SK-N-SH (cell line): ENCODE measurements at regions not wholly inside any gene's neighbourhood (a gene's known extent, or its start where the extent isn't known, plus 50 kb on each side); places are given as distances from the start of the nearest gene placed in this dataset.

Experiments
- CTCF ChIA-PET: fragments of 300-600, 350-600 bp; formaldehyde crosslinking; extraction: SDS; loops from one replicate; lab custom pipeline; 2021; lab: Yijun Ruan, JAX
- POLR2A ChIA-PET: fragments of 350-600 bp; sonication (Branson Sonifier 250); formaldehyde crosslinking; extraction: SDS; loops from one replicate; lab custom pipeline; 2020; ENCODE audit warnings: antibody characterized with exemption, inconsistent platforms; lab: Yijun Ruan, JAX
- DNase-seq: peaks from one replicate; pipeline ENCODE4 v3.0.0; 2012
- H2AFZ ChIP-seq: fragments of 200-600 bp; sonication (generic); 2 replicates; pipeline ENCODE4 v1.8.1; 2016; ENCODE audit warnings: antibody characterized with exemption, mild to moderate bottlenecking, low read depth
- H3F3A ChIP-seq: fragments of 200-600 bp; sonication (generic); replicated peaks from 2 replicates; pipeline ENCODE3; 2016; ENCODE audit warnings: antibody characterized with exemption, mild to moderate bottlenecking; ENCODE audit not compliant: insufficient read depth
- H3K27ac ChIP-seq, 2 experiments: fragments of 200-500 bp in 1 of 2; fragments of 200-600 bp in 1 of 2; sonication (Bioruptor generic) in 1 of 2; sonication (generic), shearing (Covaris generic) in 1 of 2; 2 replicates each; pipeline versions ENCODE4 v1.5.1 to v1.6.1; 2014 to 2016; ENCODE audit warnings: low read depth in 2 of 2, inconsistent platforms in 1 of 2, low read length in 1 of 2, mild to moderate bottlenecking in 1 of 2, mixed read lengths in 1 of 2
- H3K27me3 ChIP-seq: fragments of 200-600 bp; sonication (generic), shearing (Covaris generic); 2 replicates; pipeline ENCODE4 v1.6.1; 2016; ENCODE audit warnings: mixed run types; ENCODE audit not compliant: insufficient read depth
- H3K36me3 ChIP-seq, 2 experiments: fragments of 200-500 bp in 1 of 2; fragments of 200-600 bp in 1 of 2; sonication (Bioruptor generic) in 1 of 2; sonication (generic) in 1 of 2; replicated peaks in 1 of 2; 2 replicates each; pipeline versions ENCODE3 to v1.5.1; 2014 to 2016; ENCODE audit warnings: low read length in 1 of 2, mild to moderate bottlenecking in 1 of 2; ENCODE audit not compliant: insufficient read depth in 2 of 2, control insufficient read depth in 1 of 2
- H3K4me1 ChIP-seq, 2 experiments: fragments of 200-500 bp in 1 of 2; fragments of 200-600 bp in 1 of 2; sonication (Bioruptor generic) in 1 of 2; sonication (generic), shearing (Covaris generic) in 1 of 2; 2 replicates each; pipeline versions ENCODE4 v1.5.1 to v1.6.1; 2014 to 2016; ENCODE audit warnings: low read depth in 1 of 2, low read length in 1 of 2, mixed run types in 1 of 2; ENCODE audit not compliant: insufficient read depth in 2 of 2, control insufficient read depth in 1 of 2
- H3K4me2 ChIP-seq: fragments of 200-600 bp; sonication (generic), shearing (Covaris generic); 2 replicates; pipeline ENCODE4 v1.6.1; 2017; ENCODE audit warnings: mixed run types
- H3K4me3 ChIP-seq, 2 experiments: fragments of 200-500 bp in 1 of 2; fragments of 200-600 bp in 1 of 2; sonication (Bioruptor generic) in 1 of 2; sonication (generic), shearing (Covaris generic) in 1 of 2; 2 replicates each; pipeline versions ENCODE4 v1.5.1 to v1.8.1; 2014 to 2016; ENCODE audit warnings: low read depth in 2 of 2, inconsistent platforms in 1 of 2, low read length in 1 of 2, mild to moderate bottlenecking in 1 of 2, mixed read lengths in 1 of 2, moderate library complexity in 1 of 2
- H3K79me2 ChIP-seq: fragments of 200-600 bp; sonication (generic); 2 replicates; pipeline ENCODE4 v1.8.1; 2017; ENCODE audit warnings: mild to moderate bottlenecking; ENCODE audit not compliant: insufficient read depth
- H3K9ac ChIP-seq: fragments of 200-600 bp; sonication (generic); 2 replicates; pipeline ENCODE4 v1.6.1; 2017; ENCODE audit warnings: mixed run types
- H3K9me2 ChIP-seq: fragments of 200-600 bp; sonication (generic); 2 replicates; pipeline ENCODE4 v1.6.1; 2017; ENCODE audit warnings: mixed run types
- H3K9me3 ChIP-seq: fragments of 200-600 bp; sonication (generic); 2 replicates; pipeline ENCODE4 v1.6.1; 2017; ENCODE audit warnings: mixed run types, mild to moderate bottlenecking, moderate library complexity
- H4K20me1 ChIP-seq: fragments of 200-600 bp; sonication (generic); 2 replicates; pipeline ENCODE4 v1.6.1; 2017; ENCODE audit warnings: mild to moderate bottlenecking, mixed run types; ENCODE audit not compliant: insufficient read depth
- CHD2 ChIP-seq: fragments of 150-350 bp; IDR thresholded peaks from 2 replicates; pipeline ENCODE4 v1.6.1; 2018; ENCODE audit warnings: low read length; ENCODE audit not compliant: partially characterized antibody
- ELF1 ChIP-seq: IDR thresholded peaks from 2 replicates; pipeline ENCODE4 v1.4.0; 2012
- EP300 ChIP-seq, 2 experiments: IDR thresholded peaks; 2 replicates each; pipeline versions ENCODE4 v1.4.0 to v1.6.1; 2012; ENCODE audit warnings: borderline replicate concordance in 1 of 2, low read depth in 1 of 2, low read length in 1 of 2
- EZH2phosphoT487 ChIP-seq: fragments of 200-600 bp; sonication (generic); IDR thresholded peaks from 2 replicates; pipeline ENCODE4 v1.6.1; 2017; ENCODE audit warnings: low read depth, mixed run types, mild to moderate bottlenecking, antibody characterized with exemption, moderate library complexity, borderline replicate concordance
- FOXM1 ChIP-seq: IDR thresholded peaks from 2 replicates; pipeline ENCODE4 v1.4.0; 2012; ENCODE audit warnings: low read depth, mild to moderate bottlenecking
- GABPA ChIP-seq: IDR thresholded peaks from 2 replicates; pipeline ENCODE4 v1.4.0; 2012; ENCODE audit warnings: low read depth, mild to moderate bottlenecking
- GATA2 ChIP-seq: sonication (generic); formaldehyde crosslinking; IDR thresholded peaks from 2 replicates; pipeline ENCODE4 v1.5.0; 2020; ENCODE audit warnings: mild to moderate bottlenecking, missing genetic modification reagents
- JUND ChIP-seq: IDR thresholded peaks from 2 replicates; pipeline ENCODE4 v1.4.0; 2012
- MEF2A ChIP-seq: IDR thresholded peaks from 2 replicates; pipeline ENCODE4 v1.4.0; 2012; ENCODE audit warnings: low read depth, borderline replicate concordance
- MXI1 ChIP-seq: IDR thresholded peaks from 2 replicates; pipeline ENCODE4 v1.6.1; 2012; ENCODE audit warnings: mild to moderate bottlenecking, low read depth, low read length, improper control_type of control experiment
- NRF1 ChIP-seq: IDR thresholded peaks from 2 replicates; pipeline ENCODE4 v1.6.1; 2012; ENCODE audit warnings: low read depth, mild to moderate bottlenecking, low read length
- PBX3 ChIP-seq: IDR thresholded peaks from 2 replicates; pipeline ENCODE4; 2012
- RAD21 ChIP-seq: IDR thresholded peaks from 2 replicates; pipeline ENCODE4 v1.6.1; 2012; ENCODE audit warnings: mild to moderate bottlenecking, low read length
- RCOR1 ChIP-seq: fragments of 150-350 bp; IDR thresholded peaks from 2 replicates; pipeline ENCODE4 v1.6.1; 2017; ENCODE audit warnings: antibody characterized with exemption, low read length
- RFX5 ChIP-seq: IDR thresholded peaks from 2 replicates; pipeline ENCODE4 v1.6.1; 2012; ENCODE audit warnings: mild to moderate bottlenecking, improper control_type of control experiment, low read length
- RXRA ChIP-seq: IDR thresholded peaks from 2 replicates; pipeline ENCODE4 v1.4.0; 2012; ENCODE audit warnings: low read depth, mild to moderate bottlenecking, borderline replicate concordance
- SIN3A ChIP-seq: IDR thresholded peaks from 2 replicates; pipeline ENCODE4 v1.6.1; 2012; ENCODE audit warnings: low read depth, mild to moderate bottlenecking, low read length, moderate library complexity, borderline replicate concordance
- SMC3 ChIP-seq: IDR thresholded peaks from 2 replicates; pipeline ENCODE4 v1.6.1; 2012; ENCODE audit warnings: low read depth, low read length, improper control_type of control experiment
- TAF1 ChIP-seq: IDR thresholded peaks from 2 replicates; pipeline ENCODE4 v1.6.1; 2012; ENCODE audit warnings: low read depth, mild to moderate bottlenecking, low read length, moderate library complexity, borderline replicate concordance
- TCF12 ChIP-seq: IDR thresholded peaks from 2 replicates; pipeline ENCODE4 v1.4.0; 2012
- TEAD4 ChIP-seq: IDR thresholded peaks from 2 replicates; pipeline ENCODE4 v1.4.0; 2012; ENCODE audit warnings: mild to moderate bottlenecking, borderline replicate concordance; ENCODE audit not compliant: insufficient read depth
- USF2 ChIP-seq: fragments of 150-350 bp; IDR thresholded peaks from 2 replicates; pipeline ENCODE4 v1.6.1; 2017; ENCODE audit warnings: antibody characterized with exemption, low read length, low read depth, borderline replicate concordance
- WGBS: methylation state at CpG from one replicate; pipeline ENCODE4 v1.1.6; 2017; ENCODE audit warnings: low lambda C conversion rate; 5-methylcytosine and 5-hydroxymethylcytosine counted together
- TF ChIP-seq, protein P1 (sequence below): IDR thresholded peaks from 2 replicates; pipeline ENCODE4 v1.4.0; 2012; ENCODE audit warnings: low read depth, borderline replicate concordance
- TF ChIP-seq, protein P2 (sequence below): IDR thresholded peaks from 2 replicates; pipeline ENCODE4 v1.4.0; 2012; ENCODE audit warnings: low read depth
- TF ChIP-seq, protein P3 (sequence below): fragments of 150-350 bp; IDR thresholded peaks from 2 replicates; pipeline ENCODE4 v1.6.1; 2016; ENCODE audit warnings: mild to moderate bottlenecking, low read depth, low read length

DNA sequence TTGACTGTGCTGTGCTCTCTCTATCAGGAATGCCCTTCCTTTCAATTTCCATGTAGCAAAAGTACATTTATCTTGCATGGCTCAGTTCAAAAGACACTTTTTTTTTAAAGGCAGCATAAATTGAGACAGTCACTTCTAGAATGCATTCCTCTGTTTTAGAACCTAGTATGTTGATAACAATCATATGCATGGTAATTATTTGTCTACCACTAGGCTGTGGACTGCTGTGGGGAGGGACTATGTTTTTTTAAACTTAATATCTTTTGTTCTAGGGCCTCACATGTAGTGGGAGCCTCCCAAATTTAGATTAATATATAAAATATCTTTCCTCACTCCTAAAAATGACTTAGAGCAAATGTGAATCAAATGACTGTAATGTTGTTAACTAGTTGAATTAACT is 269.9 kb downstream of the MEIS1 start:
- Histone ChIP-seq H2AFZ (no peak overlapping the region), H3K4me3 (no peak overlapping the region), H3K9me2 (no peaks in the 10 kb centered on the region), H3K27ac (peak overlapping the region in 1 of 2 experiments; percentile 47; a peak in 2 of 4 replicates), H3K4me1 (peaks cover 0 to 12% of the 10 kb centered on the region in 2 experiments; a peak in 3 of 4 replicates), H3K9ac (no peak overlapping the region), H3K27me3 (no peaks in the 10 kb centered on the region), H3K79me2 (no peaks in the 10 kb centered on the region), H3F3A (no peaks in the 10 kb centered on the region), H4K20me1 (no peaks in the 10 kb centered on the region), H3K4me2 (no peak overlapping the region), H3K9me3 (no peaks in the 10 kb centered on the region), H3K36me3 (no peaks in the 10 kb centered on the region)
- TF ChIP-seq CHD2 (no peak), GATA2 (CRISPR knock-in tag) (no peak), EP300 (IDR thresholded peaks at IDR 0.05; ENCODE audit: borderline replicate concordance in 1 of 2, low read depth in 1 of 2, low read length in 1 of 2) (no peak), SMC3 (no peak), TAF1 (no peak), EZH2phosphoT487 (no peak), RCOR1 (no peak), TEAD4 (no peak), TCF12 (no peak), USF2 (no peak), SIN3A (no peak), RXRA (no peak), NRF1 (no peak), JUND (no peak), RFX5 (no peak), ELF1 (no peak), MEF2A (no peak), FOXM1 (no peak)
- TF ChIP-seq, protein P1, sequence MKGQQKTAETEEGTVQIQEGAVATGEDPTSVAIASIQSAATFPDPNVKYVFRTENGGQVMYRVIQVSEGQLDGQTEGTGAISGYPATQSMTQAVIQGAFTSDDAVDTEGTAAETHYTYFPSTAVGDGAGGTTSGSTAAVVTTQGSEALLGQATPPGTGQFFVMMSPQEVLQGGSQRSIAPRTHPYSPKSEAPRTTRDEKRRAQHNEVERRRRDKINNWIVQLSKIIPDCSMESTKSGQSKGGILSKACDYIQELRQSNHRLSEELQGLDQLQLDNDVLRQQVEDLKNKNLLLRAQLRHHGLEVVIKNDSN: no peak
- TF ChIP-seq, protein P2, sequence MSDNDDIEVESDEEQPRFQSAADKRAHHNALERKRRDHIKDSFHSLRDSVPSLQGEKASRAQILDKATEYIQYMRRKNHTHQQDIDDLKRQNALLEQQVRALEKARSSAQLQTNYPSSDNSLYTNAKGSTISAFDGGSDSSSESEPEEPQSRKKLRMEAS: no peak
- DNase-seq: no peak
- POLR2A ChIA-PET: no interaction called here
- CTCF ChIA-PET: no interaction called here

DNA sequence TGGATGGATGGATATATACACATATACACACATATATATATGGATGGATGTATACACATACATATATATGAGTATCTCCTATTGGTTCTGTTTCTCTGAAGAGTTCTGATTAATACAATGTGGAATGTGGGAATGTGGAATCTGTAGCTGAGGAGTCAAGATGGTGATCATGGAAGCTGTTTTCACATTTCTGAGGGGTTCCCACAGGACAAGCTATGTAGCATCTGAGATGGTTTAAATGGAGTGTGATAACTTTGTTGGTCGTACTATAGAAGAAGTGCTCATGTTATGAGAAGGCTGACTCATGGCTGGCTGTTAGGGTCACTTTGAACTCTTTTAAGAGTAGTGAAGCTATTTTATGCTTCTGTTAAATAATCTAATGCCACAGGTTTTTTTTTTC is 279.7 kb downstream of the MEIS1 start:
- Histone ChIP-seq H3K27me3 (no peaks in the 10 kb centered on the region), H3K4me1 (no peaks in the 10 kb centered on the region), H3K4me3 (no peak overlapping the region), H3K9me3 (no peaks in the 10 kb centered on the region), H3K27ac (no peak overlapping the region), H3K4me2 (no peak overlapping the region), H3F3A (no peaks in the 10 kb centered on the region), H3K9me2 (no peaks in the 10 kb centered on the region), H3K79me2 (no peaks in the 10 kb centered on the region), H3K9ac (no peak overlapping the region), H4K20me1 (no peaks in the 10 kb centered on the region), H2AFZ (no peak overlapping the region), H3K36me3 (no peaks in the 10 kb centered on the region)
- WGBS: 53% methylated on average over 1 of the region's 1 CpG
- ChIA-PET POLR2A (no interaction called here), CTCF (interaction anchor here (1.6 kb wide), 1 partner anchor 14 kb away, joined by 3 read pairs; no protein-coding TSS in a partner anchor)
- DNase-seq: no peak
- TF ChIP-seq PBX3: no peak
- TF ChIP-seq GABPA: no peak
- no peak for TF ChIP-seq MXI1
- TF ChIP-seq TAF1: no peak
- TF ChIP-seq, protein P2: no peak
- TF ChIP-seq JUND: no peak
- TF ChIP-seq RAD21: no peak
- TF ChIP-seq, protein P3, sequence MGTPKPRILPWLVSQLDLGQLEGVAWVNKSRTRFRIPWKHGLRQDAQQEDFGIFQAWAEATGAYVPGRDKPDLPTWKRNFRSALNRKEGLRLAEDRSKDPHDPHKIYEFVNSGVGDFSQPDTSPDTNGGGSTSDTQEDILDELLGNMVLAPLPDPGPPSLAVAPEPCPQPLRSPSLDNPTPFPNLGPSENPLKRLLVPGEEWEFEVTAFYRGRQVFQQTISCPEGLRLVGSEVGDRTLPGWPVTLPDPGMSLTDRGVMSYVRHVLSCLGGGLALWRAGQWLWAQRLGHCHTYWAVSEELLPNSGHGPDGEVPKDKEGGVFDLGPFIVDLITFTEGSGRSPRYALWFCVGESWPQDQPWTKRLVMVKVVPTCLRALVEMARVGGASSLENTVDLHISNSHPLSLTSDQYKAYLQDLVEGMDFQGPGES: no peak
